ENCODE measurements at regions not wholly inside any gene's neighbourhood (a gene's known extent, or its start where the extent isn't known, plus 50 kb on each side); places are given as distances from the start of the nearest gene placed in this dataset.

DNA sequence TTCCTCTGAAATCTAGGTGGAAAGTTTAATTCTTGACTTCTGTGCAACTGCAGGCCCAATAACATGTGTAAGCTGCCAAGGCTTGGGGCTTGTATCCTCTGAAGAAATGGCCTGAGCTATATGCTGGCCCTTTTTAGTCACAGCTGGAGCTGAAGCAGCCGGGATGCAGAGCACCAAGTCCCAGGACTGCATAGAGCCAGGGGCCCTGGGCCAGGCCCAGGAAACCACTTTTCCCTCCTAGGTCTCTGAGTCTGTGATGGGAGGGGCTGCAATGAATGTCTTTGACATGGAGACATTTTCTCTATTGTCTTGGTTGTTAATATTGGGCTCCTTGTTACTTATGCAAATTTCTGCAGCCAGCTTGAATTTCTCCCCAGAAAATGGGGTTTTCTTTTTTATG is 588.5 kb downstream of the CENPC start:
- H2AFZ ChIP-seq (ENCODE audit: low read length) = no peak overlapping the region
- no peaks in the 10 kb centered on the region for H3F3A ChIP-seq (ENCODE audit: low read depth)
- H3K79me2 ChIP-seq (ENCODE audit: insufficient read depth, low read length) = no peaks in the 10 kb centered on the region
- TF ChIP-seq CTCF (conservative IDR thresholded peaks at IDR 0.05; ENCODE audit: low read length) (no peak), EZH2phosphoT487 (IDR thresholded peaks at IDR 0.05; ENCODE audit: borderline replicate concordance) (no peak)
- H3K4me2 ChIP-seq (ENCODE audit: low read depth, low read length, poor library complexity, severe bottlenecking) = no peak overlapping the region
- H3K36me3 ChIP-seq (ENCODE audit: insufficient read depth, low read length) = no peaks in the 10 kb centered on the region
- no peak overlapping the region for H3K9ac ChIP-seq (ENCODE audit: low read depth, low read length, poor library complexity, severe bottlenecking)
- H3K27me3 ChIP-seq (ENCODE audit: insufficient read depth, low read length, poor library complexity, severe bottlenecking) = no peaks in the 10 kb centered on the region
- H3K9me2 ChIP-seq (replicated peaks; ENCODE audit: low read depth, low read length) = no peaks in the 10 kb centered on the region
- no peaks in the 10 kb centered on the region for H4K20me1 ChIP-seq (ENCODE audit: insufficient read depth, low read length, poor library complexity, severe bottlenecking)
- no peaks in the 10 kb centered on the region for H3K4me1 ChIP-seq (ENCODE audit: insufficient read depth, low read length, poor library complexity, severe bottlenecking)
- H3K4me3 ChIP-seq (ENCODE audit: low read length, poor library complexity, severe bottlenecking) = no peak overlapping the region
- no peaks in the 10 kb centered on the region for H3K9me3 ChIP-seq (ENCODE audit: insufficient read depth, low read depth, low read length)

DNA sequence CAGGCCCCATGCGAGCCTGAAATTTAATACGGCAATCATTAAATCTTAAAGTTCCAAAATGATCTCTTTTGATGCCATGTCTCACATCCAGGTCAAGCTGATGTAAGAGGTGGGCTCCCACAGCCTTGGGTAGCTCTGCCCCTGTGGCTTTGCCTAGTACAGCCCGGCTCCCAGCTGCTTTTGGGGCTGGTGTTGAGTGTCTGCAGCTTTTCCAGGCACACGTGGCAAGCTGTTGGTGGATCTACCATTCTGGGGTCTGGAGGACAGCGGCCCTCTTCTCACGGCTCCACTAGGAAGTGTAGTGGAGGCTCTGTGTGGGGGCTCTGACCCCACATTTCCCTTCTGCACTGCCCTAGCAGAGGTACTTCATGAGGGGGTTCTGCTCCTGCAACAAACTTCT is 588.9 kb downstream of the CENPC start:
- H3K9ac ChIP-seq (ENCODE audit: low read depth, low read length, poor library complexity, severe bottlenecking) = no peak overlapping the region
- H3K4me3 ChIP-seq (ENCODE audit: low read length, poor library complexity, severe bottlenecking) = no peak overlapping the region
- TF ChIP-seq EZH2phosphoT487 (IDR thresholded peaks at IDR 0.05; ENCODE audit: borderline replicate concordance) (no peak), CTCF (conservative IDR thresholded peaks at IDR 0.05; ENCODE audit: low read length) (no peak)
- H3K36me3 ChIP-seq (ENCODE audit: insufficient read depth, low read length) = no peaks in the 10 kb centered on the region
- H3K4me1 ChIP-seq (ENCODE audit: insufficient read depth, low read length, poor library complexity, severe bottlenecking) = no peaks in the 10 kb centered on the region
- no peaks in the 10 kb centered on the region for H3F3A ChIP-seq (ENCODE audit: low read depth)
- no peak overlapping the region for H3K4me2 ChIP-seq (ENCODE audit: low read depth, low read length, poor library complexity, severe bottlenecking)
- no peak overlapping the region for H2AFZ ChIP-seq (ENCODE audit: low read length)
- H3K27me3 ChIP-seq (ENCODE audit: insufficient read depth, low read length, poor library complexity, severe bottlenecking) = no peaks in the 10 kb centered on the region
- H3K9me2 ChIP-seq (replicated peaks; ENCODE audit: low read depth, low read length) = no peaks in the 10 kb centered on the region
- H3K9me3 ChIP-seq (ENCODE audit: insufficient read depth, low read depth, low read length) = no peaks in the 10 kb centered on the region
- H4K20me1 ChIP-seq (ENCODE audit: insufficient read depth, low read length, poor library complexity, severe bottlenecking) = no peaks in the 10 kb centered on the region
- no peaks in the 10 kb centered on the region for H3K79me2 ChIP-seq (ENCODE audit: insufficient read depth, low read length)

DNA sequence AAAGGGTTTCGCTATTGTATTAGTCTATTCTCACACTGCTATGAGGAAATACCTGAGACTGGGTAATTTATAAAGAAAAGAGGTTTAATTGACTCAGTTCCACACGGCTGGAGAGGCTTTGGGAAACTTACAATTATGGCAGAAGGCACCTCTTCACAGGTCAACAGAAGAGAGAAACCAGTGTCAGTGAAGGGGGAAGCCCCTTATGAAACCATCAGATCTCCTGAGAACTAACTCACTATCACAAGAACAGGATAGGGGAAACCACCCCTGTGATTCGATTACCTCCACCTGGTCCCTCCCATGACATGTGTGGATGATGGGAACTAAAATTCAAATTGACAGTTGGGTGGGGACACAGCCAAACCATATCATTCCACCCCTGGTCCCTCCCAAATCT is 589.5 kb downstream of the CENPC start:
- TF ChIP-seq EZH2phosphoT487 (IDR thresholded peaks at IDR 0.05; ENCODE audit: borderline replicate concordance) = no peak
- no peak for TF ChIP-seq CTCF (conservative IDR thresholded peaks at IDR 0.05; ENCODE audit: low read length)
- no peaks in the 10 kb centered on the region for H3K79me2 ChIP-seq (ENCODE audit: insufficient read depth, low read length)
- no peak overlapping the region for H2AFZ ChIP-seq (ENCODE audit: low read length)
- no peaks in the 10 kb centered on the region for H4K20me1 ChIP-seq (ENCODE audit: insufficient read depth, low read length, poor library complexity, severe bottlenecking)
- no peaks in the 10 kb centered on the region for H3K4me1 ChIP-seq (ENCODE audit: insufficient read depth, low read length, poor library complexity, severe bottlenecking)
- no peaks in the 10 kb centered on the region for H3K9me2 ChIP-seq (replicated peaks; ENCODE audit: low read depth, low read length)
- no peak overlapping the region for H3K4me2 ChIP-seq (ENCODE audit: low read depth, low read length, poor library complexity, severe bottlenecking)
- H3K27me3 ChIP-seq (ENCODE audit: insufficient read depth, low read length, poor library complexity, severe bottlenecking) = no peaks in the 10 kb centered on the region
- H3K9me3 ChIP-seq (ENCODE audit: insufficient read depth, low read depth, low read length) = no peaks in the 10 kb centered on the region
- H3F3A ChIP-seq (ENCODE audit: low read depth) = no peaks in the 10 kb centered on the region
- H3K4me3 ChIP-seq (ENCODE audit: low read length, poor library complexity, severe bottlenecking) = no peak overlapping the region
- H3K36me3 ChIP-seq (ENCODE audit: insufficient read depth, low read length) = no peaks in the 10 kb centered on the region
- no peak overlapping the region for H3K9ac ChIP-seq (ENCODE audit: low read depth, low read length, poor library complexity, severe bottlenecking)
